ENCODE measurements at regions not wholly inside any gene's neighbourhood (a gene's known extent, or its start where the extent isn't known, plus 50 kb on each side); places are given as distances from the start of the nearest gene placed in this dataset.

- no peak for TF ChIP-seq CTCF (conservative IDR thresholded peaks at IDR 0.05)
- TF ChIP-seq EZH2 (IDR thresholded peaks at IDR 0.05; ENCODE audit: low read depth): no peak
Measured at GRCh38 chr1:184826001-184826400, 71.3 kb upstream of the EDEM3 start.

Measured in PC-9 (cell line).